ENCODE measurements at regions not wholly inside any gene's neighbourhood (a gene's known extent, or its start where the extent isn't known, plus 50 kb on each side); places are given as distances from the start of the nearest gene placed in this dataset.
"Not testable (repeated sequence)": the region's sequence is repeated elsewhere in the genome, so short reads cannot be mapped to it uniquely, and the experiment has no call there.

DNA sequence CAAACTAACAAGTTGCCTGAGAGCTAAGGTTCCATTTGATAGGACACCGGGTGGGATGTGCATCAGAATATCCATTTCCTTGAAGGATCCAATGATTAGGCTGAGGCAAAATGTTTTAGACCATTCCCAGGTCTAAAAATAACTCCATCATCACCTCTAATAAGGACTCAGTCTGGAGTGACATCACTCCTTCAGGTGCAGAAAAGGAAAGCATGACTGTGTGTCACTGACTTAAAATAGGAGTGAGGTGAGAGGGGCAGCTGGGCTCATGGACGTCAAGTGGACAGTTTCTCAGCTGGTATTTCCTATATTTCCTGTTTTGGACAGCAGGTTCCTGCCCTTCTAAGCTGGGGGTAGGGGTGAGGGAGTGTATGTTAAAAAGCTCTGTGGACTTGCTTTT, 135.9 kb upstream of the PLGLB2 start:
- TF ChIP-seq POLR2A (IDR thresholded peaks at IDR 0.05; ENCODE audit: low read depth); POLR2AphosphoS5 (IDR thresholded peaks at IDR 0.05): not testable (repeated sequence)
- TF ChIP-seq, protein P1, sequence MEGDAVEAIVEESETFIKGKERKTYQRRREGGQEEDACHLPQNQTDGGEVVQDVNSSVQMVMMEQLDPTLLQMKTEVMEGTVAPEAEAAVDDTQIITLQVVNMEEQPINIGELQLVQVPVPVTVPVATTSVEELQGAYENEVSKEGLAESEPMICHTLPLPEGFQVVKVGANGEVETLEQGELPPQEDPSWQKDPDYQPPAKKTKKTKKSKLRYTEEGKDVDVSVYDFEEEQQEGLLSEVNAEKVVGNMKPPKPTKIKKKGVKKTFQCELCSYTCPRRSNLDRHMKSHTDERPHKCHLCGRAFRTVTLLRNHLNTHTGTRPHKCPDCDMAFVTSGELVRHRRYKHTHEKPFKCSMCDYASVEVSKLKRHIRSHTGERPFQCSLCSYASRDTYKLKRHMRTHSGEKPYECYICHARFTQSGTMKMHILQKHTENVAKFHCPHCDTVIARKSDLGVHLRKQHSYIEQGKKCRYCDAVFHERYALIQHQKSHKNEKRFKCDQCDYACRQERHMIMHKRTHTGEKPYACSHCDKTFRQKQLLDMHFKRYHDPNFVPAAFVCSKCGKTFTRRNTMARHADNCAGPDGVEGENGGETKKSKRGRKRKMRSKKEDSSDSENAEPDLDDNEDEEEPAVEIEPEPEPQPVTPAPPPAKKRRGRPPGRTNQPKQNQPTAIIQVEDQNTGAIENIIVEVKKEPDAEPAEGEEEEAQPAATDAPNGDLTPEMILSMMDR (IDR thresholded peaks at IDR 0.05), result not testable (repeated sequence)

Data from esophagus muscularis mucosa (tissue), 3 donors.